H9 (cell line): ENCODE measurements at regions not wholly inside any gene's neighbourhood (a gene's known extent, or its start where the extent isn't known, plus 50 kb on each side); places are given as distances from the start of the nearest gene placed in this dataset.

Experiments
- DNase-seq: peaks from one replicate; pipeline ENCODE4 v3.0.0-alpha.2; 2017
- H2AFZ ChIP-seq: one replicate; pipeline ENCODE4 v1.6.1; 2013; ENCODE audit warnings: mild to moderate bottlenecking, low read length, control low read depth, moderate library complexity
- H2AK5ac ChIP-seq: 2 replicates; pipeline ENCODE4 v1.6.1; 2013; ENCODE audit warnings: low read length, control low read depth, mixed read lengths; ENCODE audit not compliant: insufficient read length
- H2BK120ac ChIP-seq: one replicate; pipeline ENCODE4 v1.6.1; 2013; ENCODE audit warnings: low read depth, mild to moderate bottlenecking, low read length, control low read depth, inconsistent platforms; ENCODE audit not compliant: poor library complexity, severe bottlenecking
- H2BK12ac ChIP-seq: 2 replicates; pipeline ENCODE4 v1.6.1; 2013; ENCODE audit warnings: low read length, control low read depth, mixed read lengths, low read depth; ENCODE audit not compliant: insufficient read length
- H2BK15ac ChIP-seq: 2 replicates; pipeline ENCODE4 v1.6.1; 2013; ENCODE audit warnings: low read depth, low read length, control low read depth
- H2BK20ac ChIP-seq: one replicate; pipeline ENCODE4 v1.6.1; 2013; ENCODE audit warnings: low read depth, mild to moderate bottlenecking, low read length, control low read depth, inconsistent platforms; ENCODE audit not compliant: poor library complexity, severe bottlenecking
- H2BK5ac ChIP-seq: 2 replicates; pipeline ENCODE4 v1.6.1; 2013; ENCODE audit warnings: low read length, control low read depth, mixed read lengths; ENCODE audit not compliant: insufficient read length
- H3K14ac ChIP-seq: 2 replicates; pipeline ENCODE4 v1.6.1; 2013; ENCODE audit warnings: low read length, control low read depth; ENCODE audit not compliant: insufficient read depth
- H3K18ac ChIP-seq: 2 replicates; pipeline ENCODE4 v1.6.1; 2013; ENCODE audit warnings: low read depth, mild to moderate bottlenecking, mixed read lengths, low read length, control low read depth; ENCODE audit not compliant: insufficient read length
- H3K23ac ChIP-seq: 2 replicates; pipeline ENCODE4 v1.6.1; 2013; ENCODE audit warnings: low read length, control low read depth, mixed read lengths, low read depth; ENCODE audit not compliant: insufficient read length
- H3K23me2 ChIP-seq: 2 replicates; pipeline ENCODE4 v1.6.1; 2013; ENCODE audit warnings: low read depth, mild to moderate bottlenecking, mixed read lengths, low read length, control low read depth; ENCODE audit not compliant: insufficient read length, poor library complexity, severe bottlenecking
- H3K27ac ChIP-seq: 2 replicates; pipeline ENCODE4 v1.5.1; 2013; ENCODE audit warnings: low read length, control low read depth, mixed read lengths, low read depth; ENCODE audit not compliant: insufficient read length
- H3K27me3 ChIP-seq: 2 replicates; pipeline ENCODE4 v1.6.1; 2013; ENCODE audit warnings: low read length, control low read depth, inconsistent platforms; ENCODE audit not compliant: insufficient read depth
- H3K4ac ChIP-seq: 2 replicates; pipeline ENCODE4 v1.6.1; 2013; ENCODE audit warnings: low read depth, mild to moderate bottlenecking, control low read depth, inconsistent platforms, low read length, moderate library complexity
- H3K4me1 ChIP-seq: 2 replicates; pipeline ENCODE4 v1.6.1; 2013; ENCODE audit warnings: low read length, control low read depth, inconsistent platforms; ENCODE audit not compliant: insufficient read depth
- H3K4me2 ChIP-seq: 2 replicates; pipeline ENCODE4 v1.6.1; 2013; ENCODE audit warnings: low read length, control low read depth, mixed read lengths; ENCODE audit not compliant: insufficient read length, insufficient read depth
- H3K56ac ChIP-seq: 2 replicates; pipeline ENCODE4 v1.6.1; 2013; ENCODE audit warnings: low read depth, mild to moderate bottlenecking, mixed read lengths, low read length, control low read depth; ENCODE audit not compliant: insufficient read length
- H3K79me1 ChIP-seq: 2 replicates; pipeline ENCODE4 v1.6.1; 2013; ENCODE audit warnings: low read depth, mild to moderate bottlenecking, moderate library complexity, low read length, control low read depth, inconsistent platforms; ENCODE audit not compliant: insufficient read depth, poor library complexity, severe bottlenecking
- H3K79me2 ChIP-seq: 2 replicates; pipeline ENCODE4 v1.6.1; 2013; ENCODE audit warnings: low read length, control low read depth, inconsistent platforms; ENCODE audit not compliant: insufficient read depth
- H3K9ac ChIP-seq: 2 replicates; pipeline ENCODE4 v1.6.1; 2013; ENCODE audit warnings: low read length, control low read depth, mixed read lengths; ENCODE audit not compliant: insufficient read length; ENCODE audit errors: extremely low read depth
- H3K9me3 ChIP-seq: one replicate; pipeline ENCODE4 v1.6.1; 2013; ENCODE audit warnings: low read depth, low read length, inconsistent platforms; ENCODE audit not compliant: control insufficient read depth
- H3T11ph ChIP-seq: one replicate; pipeline ENCODE4 v1.6.1; 2013; ENCODE audit warnings: mild to moderate bottlenecking, low read length, control low read depth, inconsistent platforms
- H4K20me1 ChIP-seq: one replicate; pipeline ENCODE4 v1.6.1; 2013; ENCODE audit not compliant: control insufficient read depth, insufficient read length, insufficient read depth
- H4K5ac ChIP-seq: 2 replicates; pipeline ENCODE4 v1.6.1; 2013; ENCODE audit warnings: low read depth, mild to moderate bottlenecking, mixed read lengths, low read length, control low read depth; ENCODE audit not compliant: insufficient read length
- H4K8ac ChIP-seq: replicated peaks from 2 replicates; pipeline ENCODE4 v1.6.1; 2013; ENCODE audit warnings: low read length, control low read depth, mixed read lengths, low read depth; ENCODE audit not compliant: insufficient read length
- H4K91ac ChIP-seq: 2 replicates; pipeline ENCODE4 v1.6.1; 2013; ENCODE audit warnings: low read depth, mild to moderate bottlenecking, moderate library complexity, mixed read lengths, low read length, control low read depth; ENCODE audit not compliant: insufficient read length
- H3K27ac Mint-ChIP-seq, 3 experiments: 2 replicates in 2 of 3; 3 replicates in 1 of 3; pipeline ENCODE4 v1.8.0; 2020 to 2021; ENCODE audit warnings: mixed read lengths in 3 of 3, mild to moderate bottlenecking in 1 of 3, moderate library complexity in 1 of 3
- H3K27me3 Mint-ChIP-seq: 2 replicates; pipeline ENCODE4 v1.8.0; 2021; ENCODE audit warnings: low read depth, mild to moderate bottlenecking, moderate library complexity, mixed read lengths
- H3K36me3 Mint-ChIP-seq, 3 experiments: 2 replicates in 2 of 3; 3 replicates in 1 of 3; pipeline ENCODE4 v1.8.0; 2020 to 2021; ENCODE audit warnings: low read depth in 3 of 3, mixed read lengths in 3 of 3; ENCODE audit not compliant: insufficient read depth in 1 of 3
- H3K4me1 Mint-ChIP-seq, 2 experiments: 2 replicates each; pipeline ENCODE4 v1.8.0; 2020; ENCODE audit warnings: mixed read lengths in 2 of 2
- H3K4me3 Mint-ChIP-seq, 2 experiments: 2 replicates in 1 of 2; 3 replicates in 1 of 2; pipeline ENCODE4 v1.8.0; 2020 to 2021; ENCODE audit warnings: mild to moderate bottlenecking in 2 of 2, mixed read lengths in 2 of 2, moderate library complexity in 1 of 2
- H3K9me3 Mint-ChIP-seq, 2 experiments: 2 replicates in 1 of 2; 3 replicates in 1 of 2; pipeline ENCODE4 v1.8.0; 2020; ENCODE audit warnings: mild to moderate bottlenecking in 2 of 2, mixed read lengths in 2 of 2, moderate library complexity in 1 of 2
- CTCF ChIP-seq: fragments of 200-600 bp; sonication (generic); conservative IDR thresholded peaks from 3 replicates; pipeline ENCODE4 v1.8.0; 2021; ENCODE audit warnings: antibody characterized with exemption, mild to moderate bottlenecking
- WGBS: extraction: QIAGEN DNeasy Blood & Tissue Kit; methylation state at CpG from one replicate; pipeline ENCODE4 v1.1.7; 2013; ENCODE audit warnings: missing lambda C conversion rate, low lambda C conversion rate, mixed read lengths; ENCODE audit not compliant: insufficient read length; ENCODE audit errors: extremely low coverage; 5-methylcytosine and 5-hydroxymethylcytosine counted together

- Histone ChIP-seq H2BK120ac (no peak overlapping the region), H2BK12ac (no peak overlapping the region), H3K9me3 (no peaks in the 10 kb centered on the region), H3K23me2 (no peaks in the 10 kb centered on the region), H3K56ac (no peak overlapping the region), H3K27ac (no peak overlapping the region), H3K9ac (no peak overlapping the region), H4K8ac (no peak overlapping the region), H3K4me2 (no peak overlapping the region), H4K91ac (no peak overlapping the region), H4K5ac (no peak overlapping the region), H3K4ac (no peak overlapping the region), H3K14ac (no peak overlapping the region), H3K23ac (no peak overlapping the region), H2BK15ac (no peak overlapping the region), H3K4me1 (peaks cover 5% of the 10 kb centered on the region; the same call in 1 of the 2 replicates), H2AFZ (no peak overlapping the region), H4K20me1 (no peaks in the 10 kb centered on the region), H3T11ph (no peak overlapping the region), H3K18ac (no peak overlapping the region), H2BK20ac (peak overlapping the region; percentile 26), H2AK5ac (no peak overlapping the region), H3K79me2 (no peaks in the 10 kb centered on the region), H2BK5ac (no peak overlapping the region), H3K27me3 (no peaks in the 10 kb centered on the region), H3K79me1 (no peaks in the 10 kb centered on the region)
- H3K36me3 Mint-ChIP-seq = 0 out of 7 replicates have a peak, but pooled peaks cover 0 to 5% (median 0%) of the 10 kb centered on the region in 3 experiments
- H3K4me3 Mint-ChIP-seq = no peak overlapping the region
- no peak for DNase-seq
- peaks cover 22 to 23% of the 10 kb centered on the region in 2 experiments for H3K4me1 Mint-ChIP-seq
- no peaks in the 10 kb centered on the region for H3K9me3 Mint-ChIP-seq
- H3K27me3 Mint-ChIP-seq = no peaks in the 10 kb centered on the region
- no CpG with 5 or more reads among the region's 4 CpGs for WGBS
- H3K27ac Mint-ChIP-seq = peak overlapping the region in 1 of 3 experiments; percentile 44; a peak in 1 of 7 replicates
- no peak for TF ChIP-seq CTCF
Observed at GRCh38 chr9:73841018-73841417, 656.1 kb upstream of the RORB start.
